ENCODE measurements at regions not wholly inside any gene's neighbourhood (a gene's known extent, or its start where the extent isn't known, plus 50 kb on each side); places are given as distances from the start of the nearest gene placed in this dataset.

- no peaks in the 10 kb centered on the region for H3K36me3 ChIP-seq (ENCODE audit: control insufficient read depth, insufficient read depth, low read length)
- H3K27me3 ChIP-seq (ENCODE audit: control insufficient read depth, insufficient read depth, low read length), result no peaks in the 10 kb centered on the region
- DNase-seq (ENCODE audit: low read depth), result no peak
- H3K4me3 ChIP-seq (ENCODE audit: low read depth, low read length), result no peak overlapping the region
- TF ChIP-seq, protein P1, sequence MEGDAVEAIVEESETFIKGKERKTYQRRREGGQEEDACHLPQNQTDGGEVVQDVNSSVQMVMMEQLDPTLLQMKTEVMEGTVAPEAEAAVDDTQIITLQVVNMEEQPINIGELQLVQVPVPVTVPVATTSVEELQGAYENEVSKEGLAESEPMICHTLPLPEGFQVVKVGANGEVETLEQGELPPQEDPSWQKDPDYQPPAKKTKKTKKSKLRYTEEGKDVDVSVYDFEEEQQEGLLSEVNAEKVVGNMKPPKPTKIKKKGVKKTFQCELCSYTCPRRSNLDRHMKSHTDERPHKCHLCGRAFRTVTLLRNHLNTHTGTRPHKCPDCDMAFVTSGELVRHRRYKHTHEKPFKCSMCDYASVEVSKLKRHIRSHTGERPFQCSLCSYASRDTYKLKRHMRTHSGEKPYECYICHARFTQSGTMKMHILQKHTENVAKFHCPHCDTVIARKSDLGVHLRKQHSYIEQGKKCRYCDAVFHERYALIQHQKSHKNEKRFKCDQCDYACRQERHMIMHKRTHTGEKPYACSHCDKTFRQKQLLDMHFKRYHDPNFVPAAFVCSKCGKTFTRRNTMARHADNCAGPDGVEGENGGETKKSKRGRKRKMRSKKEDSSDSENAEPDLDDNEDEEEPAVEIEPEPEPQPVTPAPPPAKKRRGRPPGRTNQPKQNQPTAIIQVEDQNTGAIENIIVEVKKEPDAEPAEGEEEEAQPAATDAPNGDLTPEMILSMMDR (IDR thresholded peaks at IDR 0.05; ENCODE audit: insufficient read depth, low read length, poor library complexity, severe bottlenecking), result no peak
Observed at GRCh38 chr6:134658596-134658995, 291.3 kb downstream of the ALDH8A1 start.

DNA sequence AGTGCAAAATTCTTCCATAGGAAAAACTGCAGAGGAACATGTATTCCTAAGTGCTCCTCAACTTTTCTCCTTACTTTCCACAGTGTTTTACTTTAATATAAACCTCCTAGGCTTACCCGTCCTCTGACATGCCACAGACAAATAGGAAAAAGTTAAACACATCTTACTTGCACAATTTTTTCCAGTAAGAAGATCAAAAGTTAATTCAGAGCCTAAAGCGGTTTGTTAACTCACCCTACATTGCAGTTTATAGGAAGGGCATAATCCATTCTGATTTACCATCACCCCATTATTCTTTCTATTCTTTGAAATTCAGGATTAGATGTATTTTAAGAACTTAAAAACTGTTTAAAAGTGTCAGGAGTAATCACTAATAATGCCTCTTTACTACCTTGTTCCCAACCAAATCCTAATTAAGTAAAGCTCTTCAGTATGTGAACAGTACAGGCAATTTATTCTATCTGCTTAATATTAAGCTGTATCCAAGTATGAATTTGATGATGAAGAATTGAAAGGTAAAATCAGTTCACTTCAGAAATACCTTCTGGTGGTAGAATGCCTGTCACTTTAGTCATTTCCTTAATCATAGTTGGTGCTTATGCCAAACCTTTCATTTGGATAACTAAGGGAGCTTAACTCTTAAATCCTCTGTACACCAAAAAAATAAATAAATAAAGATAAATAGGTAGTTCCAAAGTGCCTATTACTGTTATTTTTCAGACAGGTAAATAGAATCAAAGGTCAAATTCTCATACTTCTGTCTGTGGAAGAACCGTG lies 292.0 kb downstream of the ALDH8A1 start:
- TF ChIP-seq, protein P1 (IDR thresholded peaks at IDR 0.05; ENCODE audit: insufficient read depth, low read length, poor library complexity, severe bottlenecking), result no peak
- no peak for DNase-seq (ENCODE audit: low read depth)
- Histone ChIP-seq H3K27me3 (ENCODE audit: control insufficient read depth, insufficient read depth, low read length) (no peaks in the 10 kb centered on the region), H3K36me3 (ENCODE audit: control insufficient read depth, insufficient read depth, low read length) (no peaks in the 10 kb centered on the region), H3K4me3 (ENCODE audit: low read depth, low read length) (no peak overlapping the region)

- TF ChIP-seq, protein P1 (IDR thresholded peaks at IDR 0.05; ENCODE audit: insufficient read depth, low read length, poor library complexity, severe bottlenecking), result no peak
- H3K36me3 ChIP-seq (ENCODE audit: control insufficient read depth, insufficient read depth, low read length), result no peaks in the 10 kb centered on the region
- no peaks in the 10 kb centered on the region for H3K27me3 ChIP-seq (ENCODE audit: control insufficient read depth, insufficient read depth, low read length)
- DNase-seq (ENCODE audit: low read depth), result no peak
- no peak overlapping the region for H3K4me3 ChIP-seq (ENCODE audit: low read depth, low read length)
Observed at GRCh38 chr6:134657343-134657742, 292.6 kb downstream of the ALDH8A1 start.

GRCh38 chr6:134654751-134655150 lies 295.1 kb downstream of the ALDH8A1 start:
- TF ChIP-seq, protein P1 (IDR thresholded peaks at IDR 0.05; ENCODE audit: insufficient read depth, low read length, poor library complexity, severe bottlenecking), result no peak
- Histone ChIP-seq H3K36me3 (ENCODE audit: control insufficient read depth, insufficient read depth, low read length) (no peaks in the 10 kb centered on the region), H3K4me3 (ENCODE audit: low read depth, low read length) (no peak overlapping the region), H3K27me3 (ENCODE audit: control insufficient read depth, insufficient read depth, low read length) (no peaks in the 10 kb centered on the region)
- DNase-seq (ENCODE audit: low read depth), result no peak

GRCh38 chr6:134651519-134651918 lies 298.4 kb downstream of the ALDH8A1 start:
- no peak for DNase-seq (ENCODE audit: low read depth)
- TF ChIP-seq, protein P1 (IDR thresholded peaks at IDR 0.05; ENCODE audit: insufficient read depth, low read length, poor library complexity, severe bottlenecking), result no peak
- H3K36me3 ChIP-seq (ENCODE audit: control insufficient read depth, insufficient read depth, low read length), result no peaks in the 10 kb centered on the region

DNA sequence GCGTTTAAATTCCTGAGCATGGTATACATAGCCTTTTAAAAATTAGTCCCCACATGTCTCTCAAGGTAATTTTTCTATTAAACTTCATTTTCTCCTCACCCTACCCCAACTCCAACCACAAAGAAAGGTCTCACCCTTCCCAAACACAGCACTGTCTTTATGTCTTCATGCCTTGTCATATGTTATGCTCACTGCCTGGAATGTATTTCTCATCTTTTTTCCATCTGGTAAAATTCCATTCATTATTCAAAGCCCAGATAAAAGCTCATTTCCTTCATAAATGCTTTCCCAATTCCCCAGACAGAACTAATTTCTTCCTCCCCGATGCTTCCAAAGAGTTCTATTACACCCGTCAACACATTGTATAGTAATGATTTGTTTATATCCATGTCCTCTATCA lies 302.0 kb downstream of the ALDH8A1 start:
- no peaks in the 10 kb centered on the region for H3K36me3 ChIP-seq (ENCODE audit: control insufficient read depth, insufficient read depth, low read length)
- DNase-seq (ENCODE audit: low read depth), result no peak
- TF ChIP-seq, protein P1 (IDR thresholded peaks at IDR 0.05; ENCODE audit: insufficient read depth, low read length, poor library complexity, severe bottlenecking), result no peak

More at GRCh38 chr6:134651519-134651918, 298.4 kb downstream of the ALDH8A1 start:
- H3K27me3 ChIP-seq (ENCODE audit: control insufficient read depth, insufficient read depth, low read length), result no peaks in the 10 kb centered on the region
- H3K4me3 ChIP-seq (ENCODE audit: low read depth, low read length), result no peak overlapping the region

More for the DNA sequence above, 302.0 kb downstream of the ALDH8A1 start:
- H3K27me3 ChIP-seq (ENCODE audit: control insufficient read depth, insufficient read depth, low read length), result no peaks in the 10 kb centered on the region
- H3K4me3 ChIP-seq (ENCODE audit: low read depth, low read length), result no peak overlapping the region
